ENCODE measurements at regions not wholly inside any gene's neighbourhood (a gene's known extent, or its start where the extent isn't known, plus 50 kb on each side); places are given as distances from the start of the nearest gene placed in this dataset.

DNA sequence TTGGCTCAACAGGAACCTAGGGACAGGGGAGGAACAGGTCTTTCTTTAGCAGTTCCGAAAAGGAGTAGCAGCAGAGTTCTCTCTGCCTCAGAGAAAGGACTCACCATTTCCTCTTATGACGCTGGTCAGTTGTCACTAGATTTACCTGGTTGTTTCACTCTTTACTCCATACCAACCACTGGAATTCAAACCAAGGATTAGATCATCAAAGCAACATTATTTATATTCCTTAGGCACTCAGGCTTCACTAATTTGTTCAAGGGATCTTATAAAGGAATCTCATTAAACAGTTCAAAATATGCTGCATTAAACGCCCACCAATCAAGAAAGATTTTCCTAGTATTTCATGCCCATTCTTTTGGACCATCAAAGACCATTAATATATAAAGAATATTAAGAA, 1129.5 kb upstream of the MAP3K7 start:
- TF ChIP-seq POLR2A (IDR thresholded peaks at IDR 0.05), result no peak
- TF ChIP-seq, protein P1, sequence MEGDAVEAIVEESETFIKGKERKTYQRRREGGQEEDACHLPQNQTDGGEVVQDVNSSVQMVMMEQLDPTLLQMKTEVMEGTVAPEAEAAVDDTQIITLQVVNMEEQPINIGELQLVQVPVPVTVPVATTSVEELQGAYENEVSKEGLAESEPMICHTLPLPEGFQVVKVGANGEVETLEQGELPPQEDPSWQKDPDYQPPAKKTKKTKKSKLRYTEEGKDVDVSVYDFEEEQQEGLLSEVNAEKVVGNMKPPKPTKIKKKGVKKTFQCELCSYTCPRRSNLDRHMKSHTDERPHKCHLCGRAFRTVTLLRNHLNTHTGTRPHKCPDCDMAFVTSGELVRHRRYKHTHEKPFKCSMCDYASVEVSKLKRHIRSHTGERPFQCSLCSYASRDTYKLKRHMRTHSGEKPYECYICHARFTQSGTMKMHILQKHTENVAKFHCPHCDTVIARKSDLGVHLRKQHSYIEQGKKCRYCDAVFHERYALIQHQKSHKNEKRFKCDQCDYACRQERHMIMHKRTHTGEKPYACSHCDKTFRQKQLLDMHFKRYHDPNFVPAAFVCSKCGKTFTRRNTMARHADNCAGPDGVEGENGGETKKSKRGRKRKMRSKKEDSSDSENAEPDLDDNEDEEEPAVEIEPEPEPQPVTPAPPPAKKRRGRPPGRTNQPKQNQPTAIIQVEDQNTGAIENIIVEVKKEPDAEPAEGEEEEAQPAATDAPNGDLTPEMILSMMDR (IDR thresholded peaks at IDR 0.05), result no peak

Measured in body of pancreas (tissue), 4 donors.